Esophagus squamous epithelium (tissue), 5 donors: ENCODE measurements at regions not wholly inside any gene's neighbourhood (a gene's known extent, or its start where the extent isn't known, plus 50 kb on each side); places are given as distances from the start of the nearest gene placed in this dataset.

Source experiments
- DNase-seq: peaks from one replicate; lab custom pipeline; 2025; lab: John Stamatoyannopoulos, UW
- H3K27ac ChIP-seq, 4 donors: fragments of 200-600 bp; sonication (generic); one replicate each; pipeline ENCODE4 v1.5.1; 2016 to 2019; ENCODE audit warnings: mild to moderate bottlenecking in 1 of 4
- H3K27me3 ChIP-seq, 4 donors: fragments of 200-600 bp; sonication (generic); 1 replicate in 3 of 4; 2 replicates in 1 of 4; pipeline versions ENCODE4 v1.5.1 to v1.6.0; 2017 to 2021; ENCODE audit warnings: antibody characterized with exemption in 1 of 4
- H3K36me3 ChIP-seq, 3 donors: fragments of 200-600 bp; sonication (generic); one replicate each; pipeline ENCODE4 v1.5.1; 2016 to 2019
- H3K4me1 ChIP-seq, 3 donors: fragments of 200-600 bp; sonication (generic); one replicate each; pipeline ENCODE4 v1.5.1; 2017 to 2019
- H3K4me3 ChIP-seq, 4 donors: fragments of 200-600 bp; sonication (generic); 1 replicate in 3 of 4; 2 replicates in 1 of 4; pipeline ENCODE4 v1.5.1; 2016 to 2019; ENCODE audit warnings: mild to moderate bottlenecking in 2 of 4, moderate library complexity in 1 of 4
- H3K9me3 ChIP-seq, 3 donors: fragments of 200-600 bp; sonication (generic); one replicate each; pipeline ENCODE4 v1.5.1; 2016 to 2019
- CTCF ChIP-seq, 6 experiments: fragments of 450-650 bp in 4 of 6; fragments of 200-600 bp in 2 of 6; sonication (generic) in 2 of 6; IDR thresholded peaks; one replicate each; pipeline ENCODE4 v1.5.1; 2016 to 2019; ENCODE audit warnings: antibody characterized with exemption in 6 of 6, mild to moderate bottlenecking in 4 of 6, moderate library complexity in 4 of 6
- POLR2A ChIP-seq, 4 donors: fragments of 450-650 bp; IDR thresholded peaks; one replicate each; pipeline ENCODE4 v1.6.1; 2017; ENCODE audit warnings: antibody characterized with exemption in 4 of 4, mild to moderate bottlenecking in 4 of 4, moderate library complexity in 3 of 4
- WGBS, 2 donors: methylation state at CpG; one replicate each; pipeline ENCODE4 v1.1.5; 2018; 5-methylcytosine and 5-hydroxymethylcytosine counted together
- intact Hi-C: fragments of 100-400 bp; cut with DNase I; formaldehyde crosslinking; loops from one replicate; pipeline ENCODE4 v1.15.0; 2022
- donor health status: DM: yes; HTN: yes; CAD: no.

DNA sequence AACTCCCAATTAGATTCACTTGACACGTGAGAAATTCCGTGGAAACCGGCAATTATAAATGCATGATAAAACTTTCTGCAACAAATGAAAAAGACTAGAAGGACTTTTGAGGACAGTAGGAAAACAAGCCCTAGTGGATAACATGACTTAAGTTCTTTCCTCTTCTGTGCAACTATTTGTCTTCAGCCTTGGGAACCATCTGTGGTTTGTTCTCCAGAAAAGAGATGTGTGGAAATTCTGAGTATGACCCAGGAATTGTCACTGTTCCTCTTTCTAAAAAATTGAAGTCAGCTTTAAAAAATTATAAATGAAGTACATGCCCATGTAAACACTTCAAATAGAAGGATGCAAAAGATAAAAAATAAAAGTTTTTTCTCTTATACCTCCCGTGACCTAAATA, 128.6 kb upstream of the SVIL start:
- H3K36me3 ChIP-seq = no peaks in the 10 kb centered on the region
- no peak for DNase-seq
- H3K27ac ChIP-seq = no peak overlapping the region
- H3K27me3 ChIP-seq = no peaks in the 10 kb centered on the region
- peaks cover 0 to under 1% (median 0%) of the 10 kb centered on the region in 3 donors for H3K4me1 ChIP-seq
- TF ChIP-seq POLR2A (IDR thresholded peaks at IDR 0.05) (no peak), CTCF (IDR thresholded peaks at IDR 0.05) (no peak)
- 85 to 90% methylated on average over 4 of the region's 4 CpGs for WGBS, 2 donors
- intact Hi-C loops = no loop called here
- H3K4me3 ChIP-seq = no peak overlapping the region
- H3K9me3 ChIP-seq = no peaks in the 10 kb centered on the region

- TF ChIP-seq POLR2A (IDR thresholded peaks at IDR 0.05) = no peak
- TF ChIP-seq CTCF (IDR thresholded peaks at IDR 0.05) = no peak
- WGBS, 2 donors = 75 to 88% methylated on average over 5 of the region's 5 CpGs
- Histone ChIP-seq H3K36me3 (no peaks in the 10 kb centered on the region), H3K4me1 (peaks cover 0 to 14% (median 10%) of the 10 kb centered on the region in 3 donors), H3K27ac (no peak overlapping the region), H3K27me3 (no peaks in the 10 kb centered on the region), H3K4me3 (no peak overlapping the region), H3K9me3 (no peaks in the 10 kb centered on the region)
- intact Hi-C loops = no loop called here
- DNase-seq = no peak
These were observed 127.1 kb upstream of the SVIL start for GRCh38 chr10:29761916-29762315.

- Histone ChIP-seq H3K4me1 (peaks cover 0 to 14% (median 10%) of the 10 kb centered on the region in 3 donors), H3K9me3 (no peaks in the 10 kb centered on the region), H3K27me3 (no peaks in the 10 kb centered on the region), H3K36me3 (no peaks in the 10 kb centered on the region), H3K4me3 (no peak overlapping the region), H3K27ac (no peak overlapping the region)
- 74 to 88% methylated on average over 4 of the region's 4 CpGs for WGBS, 2 donors
- intact Hi-C loops = no loop called here
- no peak for DNase-seq
- TF ChIP-seq CTCF (IDR thresholded peaks at IDR 0.05) (no peak), POLR2A (IDR thresholded peaks at IDR 0.05) (no peak)
These were observed 125.5 kb upstream of the SVIL start for GRCh38 chr10:29760138-29760900.

- Histone ChIP-seq H3K9me3 (no peaks in the 10 kb centered on the region), H3K4me1 (peaks cover 0 to 14% (median 10%) of the 10 kb centered on the region in 3 donors), H3K36me3 (no peaks in the 10 kb centered on the region), H3K27ac (no peak overlapping the region), H3K27me3 (no peaks in the 10 kb centered on the region), H3K4me3 (no peak overlapping the region)
- TF ChIP-seq POLR2A (IDR thresholded peaks at IDR 0.05) (no peak), CTCF (IDR thresholded peaks at IDR 0.05) (no peak)
- intact Hi-C loops = no loop called here
- WGBS, 2 donors = 40 to 54% methylated on average over 6 to 9 of the region's 9 CpGs
- DNase-seq = no peak
These were observed 123.0 kb upstream of the SVIL start for GRCh38 chr10:29757551-29758297.

DNA sequence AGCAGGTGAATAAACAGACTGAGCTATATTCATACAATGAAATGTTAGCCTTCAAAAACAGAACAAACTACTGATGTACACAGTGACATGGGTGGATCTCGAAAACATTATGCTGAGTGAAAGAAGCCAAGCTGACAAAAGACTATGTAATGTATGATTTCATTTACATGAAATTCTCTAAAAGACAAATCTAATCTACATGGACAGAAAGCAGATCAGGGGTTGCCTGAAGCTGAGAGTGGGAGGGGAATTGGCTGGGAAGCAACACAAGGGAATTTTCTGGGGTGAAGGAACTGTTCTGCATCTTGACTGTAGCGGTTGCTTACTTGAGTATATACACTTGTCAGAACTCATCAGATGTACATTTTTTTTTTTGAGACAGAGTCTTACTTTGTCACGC, 121.7 kb upstream of the SVIL start:
- TF ChIP-seq POLR2A (IDR thresholded peaks at IDR 0.05) (no peak), CTCF (IDR thresholded peaks at IDR 0.05) (no peak)
- Histone ChIP-seq H3K9me3 (no peaks in the 10 kb centered on the region), H3K27me3 (no peaks in the 10 kb centered on the region), H3K36me3 (no peaks in the 10 kb centered on the region), H3K27ac (no peak overlapping the region), H3K4me1 (peaks cover 0 to 14% (median 10%) of the 10 kb centered on the region in 3 donors), H3K4me3 (no peak overlapping the region)
- WGBS, 2 donors = 72 to 73% methylated on average over 3 of the region's 3 CpGs
- no peak for DNase-seq
- intact Hi-C loops = no loop called here
